Stimulated activated CD4-positive, alpha-beta T cell treated with anti-CD3 and anti-CD28 coated beads, TNF-alpha, amount 100 ng/mL, for 48 hours (primary cell): ENCODE measurements at regions not wholly inside any gene's neighbourhood (a gene's known extent, or its start where the extent isn't known, plus 50 kb on each side); places are given as distances from the start of the nearest gene placed in this dataset.
A peak's percentile ranks its signal among the peaks of the same experiment; 100 is the strongest.

Experiments
- DNase-seq, 3 donors: peaks; one replicate each; pipeline ENCODE4 v3.0.0-alpha.2; 2020; ENCODE audit warnings: low read depth in 3 of 3

DNA sequence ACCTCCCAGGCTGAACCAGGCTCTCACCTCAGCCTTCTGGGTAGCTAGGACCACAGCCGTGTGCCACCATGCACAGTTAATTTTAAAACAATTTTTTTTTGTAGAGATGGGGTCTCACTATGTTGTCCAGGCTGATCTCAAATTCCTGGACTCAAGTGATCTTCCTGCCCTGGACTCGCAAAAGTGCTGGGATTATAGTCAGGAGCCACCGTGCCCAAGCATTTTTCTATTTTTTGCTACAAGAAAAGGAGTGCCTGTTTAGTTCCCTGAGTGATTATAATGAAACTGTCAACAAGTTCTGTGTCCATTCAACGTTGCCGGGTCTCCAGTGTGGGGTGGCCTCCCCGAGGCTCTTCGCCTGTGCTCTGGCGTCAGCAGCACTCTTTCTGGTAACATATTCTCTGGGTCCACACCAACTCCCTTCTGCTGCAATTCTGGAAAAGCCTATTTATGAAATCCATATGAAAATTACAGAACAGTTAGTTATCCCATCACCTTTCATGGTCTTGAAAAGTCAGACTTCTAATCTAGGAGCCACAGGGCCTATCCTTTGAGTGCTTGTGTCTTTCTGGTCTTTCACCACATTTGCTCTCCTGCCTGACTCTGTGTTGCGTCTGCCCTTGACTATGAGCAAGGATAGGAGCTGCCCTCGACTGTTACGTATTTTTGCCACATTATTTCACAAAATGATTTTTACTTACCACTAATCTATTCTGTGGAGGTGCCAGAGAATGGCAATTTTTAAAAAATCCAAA is 172.7 kb downstream of the SOCS6 start:
- DNase-seq = no peak

DNA sequence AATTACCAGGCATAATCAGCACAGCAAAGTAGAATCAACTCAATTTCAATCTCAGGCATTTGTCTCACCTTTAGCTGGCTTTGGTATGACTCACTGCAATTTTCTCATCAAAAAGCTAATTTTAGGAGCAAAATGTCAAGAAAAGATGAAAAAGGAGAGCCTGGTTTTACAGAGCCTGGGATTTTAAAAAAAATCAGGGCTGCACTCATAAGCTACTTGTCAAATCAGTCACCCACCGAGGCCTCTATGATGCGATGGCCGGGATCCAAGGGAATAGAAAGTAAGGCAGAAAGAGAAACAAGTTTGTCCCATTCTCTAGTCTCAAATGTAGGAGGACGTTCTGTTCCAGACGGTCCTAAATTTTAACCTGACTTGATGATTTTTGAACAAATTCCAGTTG is 170.9 kb downstream of the SOCS6 start:
- no peak for DNase-seq

GRCh38 chr18:70459251-70459650 is 170.4 kb downstream of the SOCS6 start:
- DNase-seq = no peak

DNA sequence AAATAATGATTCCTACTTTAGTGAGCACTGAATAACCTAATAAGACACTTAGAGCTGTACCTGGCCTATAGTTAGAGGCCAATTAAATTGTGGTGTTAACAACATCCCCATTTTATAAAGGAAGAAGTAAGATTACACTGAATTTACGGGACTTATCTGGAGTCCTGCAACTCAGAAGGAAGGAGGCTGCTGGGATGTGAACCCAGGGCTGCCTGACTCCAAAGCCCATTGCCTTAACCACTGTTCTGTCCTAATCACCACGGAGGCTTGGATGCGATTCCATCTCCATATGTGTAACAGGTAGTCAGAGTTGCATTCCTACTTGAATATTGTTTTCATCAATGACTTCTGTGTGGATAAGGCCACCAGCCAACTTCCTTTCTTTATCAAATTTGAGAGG is 168.9 kb downstream of the SOCS6 start:
- DNase-seq = no peak

DNA sequence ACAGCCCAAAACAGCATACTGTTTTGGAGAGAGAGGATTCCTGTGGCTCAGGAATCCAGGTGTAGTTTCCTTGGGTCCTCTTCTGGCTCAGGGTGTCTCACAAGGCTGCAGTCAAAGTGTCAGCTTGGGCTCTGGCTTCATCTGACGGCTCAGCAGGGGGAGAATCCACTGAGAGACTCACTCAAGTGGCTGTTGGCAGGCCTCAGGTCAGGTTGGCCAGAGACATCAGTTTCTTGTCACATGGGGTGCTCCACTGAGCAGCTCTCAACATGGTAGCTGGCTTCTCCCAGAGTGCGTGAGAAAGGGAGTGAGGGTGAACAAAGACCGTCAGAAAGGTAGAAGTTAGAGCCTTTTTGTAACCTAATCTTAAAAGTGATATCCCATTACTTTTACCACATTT is 168.4 kb downstream of the SOCS6 start:
- no peak for DNase-seq

DNA sequence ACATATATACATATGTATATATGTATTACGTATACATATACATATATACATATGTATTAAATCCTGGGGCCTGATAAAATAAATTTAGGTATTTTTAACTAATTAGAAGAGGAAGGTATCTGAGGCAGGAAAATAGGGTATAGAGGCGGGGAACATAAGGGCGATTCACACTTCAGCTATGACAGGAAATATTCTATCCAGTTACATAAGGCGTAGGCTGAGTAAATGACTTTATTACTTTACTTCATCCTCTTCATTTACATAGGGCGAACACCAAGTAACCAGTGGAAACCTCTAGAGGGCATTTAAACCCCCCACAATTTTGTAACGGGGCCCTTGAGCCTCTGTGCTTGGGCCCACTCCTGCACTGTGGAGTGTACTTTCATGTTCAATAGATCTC is 167.5 kb downstream of the SOCS6 start:
- no peak for DNase-seq

DNA sequence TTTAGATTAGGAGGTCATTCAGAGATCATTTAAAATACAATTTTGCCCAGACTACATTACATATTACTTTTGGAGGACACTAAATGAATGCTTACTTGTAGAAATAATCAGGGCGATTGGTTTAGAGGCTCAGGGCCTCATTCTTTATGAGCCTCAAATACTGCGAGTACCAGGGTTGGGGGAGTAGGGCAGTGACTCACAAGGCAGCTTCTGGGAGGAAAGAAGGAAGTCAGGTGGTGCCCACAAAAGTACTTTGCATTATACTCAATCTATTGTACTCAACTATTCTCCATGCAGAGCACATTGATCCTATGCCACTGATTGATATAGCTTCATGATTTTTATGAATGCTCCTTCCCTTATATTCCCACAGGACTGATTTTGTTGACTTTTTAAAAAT is 166.9 kb downstream of the SOCS6 start:
- no peak for DNase-seq

GRCh38 chr18:70454704-70455322 is 166.0 kb downstream of the SOCS6 start:
- peak in 2 of 3 donors; percentile 5 to 20 for DNase-seq

GRCh38 chr18:70453058-70453775 is 164.4 kb downstream of the SOCS6 start:
- no peak for DNase-seq

DNA sequence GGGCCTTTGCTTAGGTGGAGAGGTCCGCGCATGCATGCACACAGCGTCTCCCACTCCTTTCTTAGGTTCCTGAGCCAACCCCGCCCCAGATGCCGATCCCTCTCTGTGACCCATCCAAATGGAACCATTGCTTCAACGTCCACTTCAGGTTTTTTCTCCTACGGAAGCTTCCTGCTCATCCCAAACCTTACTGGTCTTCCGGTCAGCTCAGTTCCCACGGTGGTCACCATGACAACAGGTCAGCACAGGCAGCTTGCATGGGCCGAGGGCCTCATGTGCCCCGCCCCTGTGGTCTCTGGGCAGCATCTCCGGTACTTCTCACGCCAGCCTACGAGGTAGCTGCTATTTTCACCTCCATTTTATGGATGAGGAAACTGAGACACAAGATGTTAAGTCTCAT is 163.7 kb downstream of the SOCS6 start:
- DNase-seq = no peak

DNA sequence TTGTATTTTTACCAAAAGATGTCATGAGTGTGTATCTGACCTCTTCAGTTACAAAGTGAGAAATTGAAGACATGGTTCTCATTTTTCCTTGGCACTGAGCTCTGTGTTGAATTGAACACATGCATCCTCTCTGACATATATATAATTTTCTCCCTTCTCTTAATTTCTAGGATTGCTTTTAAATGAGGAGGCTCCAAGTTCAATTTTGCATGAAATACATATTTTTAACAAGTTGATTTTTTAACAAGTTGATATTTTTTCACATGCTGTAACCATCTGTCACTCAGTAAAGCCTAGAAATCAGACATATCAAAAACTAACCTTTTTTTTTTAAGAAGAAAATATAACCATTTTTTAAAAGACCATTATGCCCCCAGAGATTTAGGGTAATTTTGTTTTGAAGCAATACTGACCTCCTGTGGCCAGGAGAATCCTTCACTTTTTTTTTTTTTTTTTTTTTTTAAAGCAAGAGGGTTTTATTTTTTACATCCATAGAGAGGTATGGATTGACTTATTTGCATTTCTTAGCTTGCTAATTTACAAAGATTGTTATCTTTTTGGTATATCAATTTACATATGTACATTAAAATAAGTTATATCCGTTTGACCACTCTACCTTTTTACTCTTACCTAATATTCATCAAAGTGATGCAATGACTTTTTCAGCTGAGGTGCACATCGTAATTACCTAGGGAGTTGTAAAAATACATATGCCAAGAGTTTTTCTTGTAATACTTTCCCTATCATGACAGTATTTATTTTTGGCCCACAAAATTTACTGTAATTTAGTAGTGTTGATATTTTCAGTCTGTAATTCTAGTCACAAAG is 161.8 kb downstream of the SOCS6 start:
- DNase-seq = no peak

DNA sequence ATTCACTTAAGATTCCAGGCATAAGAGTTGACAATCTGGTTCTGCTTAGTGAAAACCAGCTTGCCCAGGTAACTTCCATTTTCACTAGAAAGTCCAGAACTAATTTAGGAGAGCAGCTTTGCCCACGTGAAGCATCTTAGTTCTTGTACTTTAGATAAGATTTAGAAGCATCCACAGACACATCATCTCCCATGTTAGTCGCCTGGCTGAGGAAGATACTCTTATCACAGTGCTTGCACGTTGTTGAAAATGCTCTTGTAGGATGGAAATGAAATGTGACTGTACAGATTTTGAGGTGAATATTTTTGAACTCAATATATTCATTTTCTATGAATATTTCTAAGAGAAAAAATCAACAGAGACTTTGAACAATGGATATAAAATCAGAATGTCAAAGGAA is 159.7 kb downstream of the SOCS6 start:
- no peak for DNase-seq

GRCh38 chr18:70446063-70446462 is 157.2 kb downstream of the SOCS6 start:
- no peak for DNase-seq

GRCh38 chr18:70442933-70443332 is 154.1 kb downstream of the SOCS6 start:
- DNase-seq = no peak

DNA sequence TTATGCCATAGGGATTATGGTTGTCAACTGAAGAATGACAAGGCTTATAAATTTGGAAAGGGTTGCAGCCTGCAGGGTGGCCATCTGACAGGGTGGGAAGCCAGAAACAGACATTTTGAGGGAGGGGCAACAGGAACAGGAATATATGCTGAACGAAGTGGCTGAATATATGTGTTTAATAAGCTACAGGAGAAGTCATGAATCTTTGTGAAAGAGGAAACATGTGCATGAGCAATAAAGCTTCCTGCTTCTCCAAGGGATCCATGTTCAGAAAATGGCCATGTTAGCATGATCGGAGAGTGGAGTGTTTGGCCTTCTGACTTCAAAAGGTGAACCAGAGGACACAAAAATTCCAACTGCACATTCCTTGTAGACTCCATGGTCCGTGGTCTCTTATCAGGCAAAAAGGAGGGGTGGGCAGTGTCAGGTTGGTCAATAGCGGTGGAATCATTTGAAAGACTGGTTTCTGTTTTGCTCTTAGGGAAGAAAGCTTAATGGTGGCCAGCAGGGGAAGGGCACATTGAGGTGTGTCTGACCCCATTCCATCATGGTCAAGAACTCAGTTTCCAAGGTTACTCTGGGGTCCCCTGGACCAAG is 144.1 kb downstream of the SOCS6 start:
- DNase-seq = no peak

DNA sequence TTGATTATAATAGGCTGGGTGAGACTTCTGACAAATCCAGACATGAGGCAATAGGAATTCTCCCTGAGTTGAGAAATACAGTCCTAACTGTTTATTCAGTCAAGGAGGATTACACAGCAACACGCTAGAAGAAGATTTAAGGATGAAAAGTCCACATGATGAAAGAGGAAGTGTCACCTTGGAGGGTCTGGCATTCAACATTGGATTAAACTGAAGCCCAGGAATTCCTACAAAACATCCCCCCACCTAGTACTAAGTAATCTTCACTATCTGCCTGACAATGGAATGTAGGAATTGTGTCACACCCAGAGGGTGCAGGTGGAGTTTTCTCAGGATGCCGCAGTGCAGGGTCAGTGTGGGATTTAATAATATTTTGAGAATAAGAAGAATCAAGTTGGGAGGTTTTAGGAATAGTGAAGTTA is 142.4 kb downstream of the SOCS6 start:
- no peak for DNase-seq

- DNase-seq = no peak
Measured at GRCh38 chr18:70430501-70431173, 141.8 kb downstream of the SOCS6 start.

GRCh38 chr18:70429847-70430500 is 141.1 kb downstream of the SOCS6 start:
- DNase-seq = no peak

GRCh38 chr18:70428439-70428838 is 139.6 kb downstream of the SOCS6 start:
- no peak for DNase-seq

- DNase-seq = no peak
Measured at GRCh38 chr18:70426818-70427217, 138.0 kb downstream of the SOCS6 start.

GRCh38 chr18:70425236-70425635 is 136.4 kb downstream of the SOCS6 start:
- DNase-seq = no peak
